NCI-H2196 (cell line): ENCODE measurements at regions not wholly inside any gene's neighbourhood (a gene's known extent, or its start where the extent isn't known, plus 50 kb on each side); places are given as distances from the start of the nearest gene placed in this dataset.

Experiments
- DNase-seq: peaks from one replicate; lab custom pipeline; 2025; ENCODE audit not compliant: unreplicated experiment; lab: John Stamatoyannopoulos, UW

DNA sequence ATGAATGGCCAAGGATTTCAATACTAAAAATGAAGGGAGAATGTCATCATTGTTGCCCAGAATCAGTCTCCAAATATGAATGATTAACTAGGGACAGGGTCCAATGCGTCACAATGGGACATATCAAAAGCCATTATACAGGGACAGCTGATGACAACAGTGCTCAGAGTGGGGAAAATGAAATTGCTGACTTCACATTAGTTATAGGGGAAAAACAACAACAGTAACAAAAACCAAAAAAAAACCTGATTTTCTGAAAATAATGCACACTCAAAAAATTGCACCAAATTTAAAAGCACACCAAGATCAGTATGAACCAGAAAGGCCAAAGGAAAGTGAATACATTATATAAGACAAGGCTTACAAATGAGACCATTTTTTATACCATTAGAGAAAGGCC, 353.2 kb upstream of the SOX5 start:
- DNase-seq, result no peak

DNA sequence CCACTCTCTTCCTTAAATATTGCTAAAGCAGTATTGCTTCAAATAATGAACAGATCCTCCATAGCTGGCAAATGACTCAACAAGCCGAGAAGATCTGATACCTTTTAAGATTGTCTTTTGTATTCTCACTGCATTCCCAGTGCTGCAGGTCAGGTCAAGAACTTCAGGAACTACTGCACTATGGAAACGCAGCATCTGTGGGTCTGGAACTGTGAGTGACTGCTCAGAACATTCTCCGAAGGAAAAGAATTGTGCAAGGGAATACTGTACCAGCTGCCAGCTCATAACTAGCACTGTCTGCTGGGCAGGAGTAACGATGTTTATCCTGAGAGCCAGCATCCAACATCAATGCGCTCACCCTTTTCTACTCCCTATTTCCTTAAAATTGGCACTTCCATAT, 348.0 kb upstream of the SOX5 start:
- DNase-seq, result no peak

DNA sequence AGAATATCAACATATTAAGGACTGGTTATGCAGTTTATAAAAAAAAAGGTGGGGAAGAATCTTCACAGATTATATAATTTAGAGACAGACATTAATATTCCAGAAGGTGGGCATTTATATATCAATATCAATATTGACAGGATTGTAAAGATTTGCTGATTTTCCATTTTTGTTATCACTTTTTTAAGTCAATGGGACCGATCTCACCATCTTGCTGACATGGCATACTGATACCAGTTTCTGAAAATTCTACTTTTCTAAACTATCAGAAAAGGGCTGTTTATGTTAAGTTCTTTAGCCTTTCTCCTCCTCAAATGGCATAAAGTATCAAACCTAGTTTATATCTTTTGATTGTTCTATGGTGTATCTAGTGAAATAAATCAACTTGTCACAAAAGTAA, 344.1 kb upstream of the SOX5 start:
- no peak for DNase-seq

DNA sequence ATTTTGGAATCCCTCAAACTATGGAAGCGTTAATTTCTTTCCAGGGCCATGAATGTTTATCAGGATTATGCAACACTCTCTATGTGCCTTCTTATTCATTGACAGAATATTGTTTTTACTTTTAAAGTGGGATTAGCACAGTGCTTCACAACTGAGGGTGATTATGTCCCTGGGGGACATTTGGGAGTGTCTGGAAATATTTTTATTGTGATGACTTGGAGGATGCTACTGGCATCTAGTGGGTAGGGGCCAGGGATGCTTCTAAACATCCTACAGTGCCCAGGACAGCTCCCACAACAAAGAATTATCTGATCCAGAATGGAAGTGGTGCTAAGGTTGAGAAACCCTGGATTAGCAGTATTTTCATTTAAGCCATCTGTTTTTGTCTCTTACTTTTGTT, 338.5 kb upstream of the SOX5 start:
- no peak for DNase-seq

DNA sequence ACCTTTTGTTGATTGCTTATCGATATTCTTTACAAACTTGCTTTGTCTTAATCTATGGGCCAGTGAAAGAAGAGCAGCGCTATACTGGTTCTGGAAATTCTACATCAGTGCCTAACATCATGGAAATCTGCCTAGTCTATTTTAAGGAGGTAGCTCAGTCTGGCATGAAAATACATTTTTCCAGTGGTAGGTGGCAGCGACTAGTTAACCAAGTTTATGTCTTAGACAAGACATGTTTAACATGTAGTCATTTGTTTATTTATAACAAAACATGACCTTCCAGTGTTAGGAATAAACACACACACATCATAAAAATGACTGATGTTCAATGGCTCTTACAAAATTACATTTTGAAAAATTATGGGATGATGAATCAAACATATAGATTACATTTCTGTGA, 336.0 kb upstream of the SOX5 start:
- no peak for DNase-seq

DNA sequence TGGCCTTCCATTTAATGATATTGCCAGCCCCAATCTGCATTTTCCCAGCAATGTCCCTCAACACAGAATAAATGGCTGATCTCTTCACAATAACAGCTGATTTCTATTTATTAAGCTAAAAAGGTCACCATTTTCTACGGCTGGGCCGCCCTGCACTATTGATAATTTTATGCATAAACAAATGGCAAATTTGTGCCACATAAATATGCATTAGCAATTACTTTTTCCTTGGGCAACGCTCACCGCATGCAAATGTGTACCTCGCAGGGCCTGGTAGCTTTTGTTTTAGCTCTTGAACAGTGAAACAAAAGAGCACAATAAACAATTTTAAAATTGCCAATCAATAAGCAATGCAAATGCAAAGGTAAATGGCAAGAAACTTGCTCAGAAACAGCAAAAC, 331.9 kb upstream of the SOX5 start:
- no peak for DNase-seq

DNA sequence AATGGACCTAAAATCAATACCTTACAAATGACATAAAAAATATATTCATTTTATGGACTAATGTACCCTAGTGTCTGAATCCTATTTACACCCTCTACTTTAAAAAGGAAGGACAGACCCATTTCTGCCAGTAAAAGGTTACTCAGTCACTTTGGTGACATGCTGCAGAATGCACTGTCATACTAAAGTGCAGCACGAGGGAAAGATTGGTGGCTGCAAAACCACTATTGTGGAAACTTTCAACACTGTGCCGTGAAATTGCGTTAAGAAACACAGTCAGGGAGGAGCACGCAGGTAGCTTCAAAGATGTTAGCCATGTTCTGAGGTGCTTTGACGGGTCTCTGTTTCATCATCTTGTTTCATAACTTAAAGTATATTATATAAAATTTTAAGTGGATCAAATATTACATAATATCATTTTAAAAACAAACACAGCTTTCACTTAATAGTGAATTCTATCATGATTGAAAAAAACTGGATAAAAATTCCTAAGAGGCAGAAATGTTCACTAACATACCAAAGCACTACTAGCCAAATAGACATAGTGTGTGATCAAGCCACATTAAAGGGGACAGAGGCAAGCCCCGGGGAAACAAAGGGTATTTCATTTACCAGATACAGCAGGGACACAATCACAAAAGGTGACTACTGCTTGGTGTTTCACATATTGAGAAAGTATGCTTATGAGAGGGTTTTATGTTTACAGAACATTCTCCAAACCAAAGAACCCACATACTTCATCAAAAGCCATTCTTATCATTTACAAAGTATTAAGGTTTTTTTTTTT, 330.8 kb upstream of the SOX5 start:
- no peak for DNase-seq

DNA sequence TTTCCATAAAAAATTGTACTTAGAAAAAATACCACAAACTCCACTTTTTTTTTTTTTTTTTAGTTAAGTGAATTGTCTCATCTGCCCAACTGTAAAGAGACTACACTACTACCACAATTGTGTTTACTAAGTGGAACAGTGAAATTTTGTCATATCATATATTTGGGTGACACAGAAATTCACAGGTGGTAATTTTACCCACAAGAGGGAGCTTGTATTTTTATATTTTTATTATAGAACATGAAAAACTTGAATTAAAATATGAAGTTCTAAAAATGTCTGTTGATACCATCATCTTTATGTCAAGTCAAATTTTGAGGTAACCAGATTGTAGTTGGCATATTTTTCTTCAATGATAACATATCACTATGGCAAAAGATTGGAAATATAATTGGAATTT, 329.4 kb upstream of the SOX5 start:
- DNase-seq, result no peak

DNA sequence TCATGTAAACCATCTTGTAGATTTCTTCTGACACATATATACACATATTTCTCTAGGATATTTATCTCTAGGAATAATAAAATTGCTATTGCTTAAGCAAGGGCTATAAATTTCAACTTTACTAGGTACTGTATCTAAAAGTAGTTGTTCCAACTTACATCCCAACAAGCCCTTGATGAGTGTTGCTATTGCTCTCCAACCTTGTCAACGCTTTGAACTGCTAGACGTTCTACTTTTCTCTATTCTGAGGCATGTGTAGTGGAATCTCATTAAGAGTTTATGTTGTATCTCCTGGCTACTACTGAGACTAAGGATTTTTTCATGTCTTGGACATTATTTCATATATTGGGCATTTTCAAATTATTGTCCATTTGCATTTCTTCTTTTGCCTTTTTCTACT, 321.5 kb upstream of the SOX5 start:
- no peak for DNase-seq

DNA sequence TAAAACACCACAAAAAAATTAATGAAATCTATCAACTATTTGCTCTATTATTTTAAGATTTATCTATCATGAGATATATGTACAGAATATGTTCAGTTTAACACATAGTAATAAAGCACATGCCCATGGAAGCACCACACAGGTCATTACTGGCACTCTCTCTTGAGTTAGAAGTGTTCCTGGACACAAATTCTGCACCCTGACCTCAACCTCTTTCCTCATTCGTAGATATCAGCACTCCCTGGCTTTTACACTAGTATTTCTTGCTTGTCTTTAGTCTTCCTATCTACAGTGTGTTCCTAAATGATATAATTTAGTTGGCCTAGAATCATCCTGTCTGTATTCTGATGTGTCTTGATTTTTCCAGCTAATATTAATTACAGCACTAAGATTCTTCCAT, 321.0 kb upstream of the SOX5 start:
- DNase-seq, result no peak

DNA sequence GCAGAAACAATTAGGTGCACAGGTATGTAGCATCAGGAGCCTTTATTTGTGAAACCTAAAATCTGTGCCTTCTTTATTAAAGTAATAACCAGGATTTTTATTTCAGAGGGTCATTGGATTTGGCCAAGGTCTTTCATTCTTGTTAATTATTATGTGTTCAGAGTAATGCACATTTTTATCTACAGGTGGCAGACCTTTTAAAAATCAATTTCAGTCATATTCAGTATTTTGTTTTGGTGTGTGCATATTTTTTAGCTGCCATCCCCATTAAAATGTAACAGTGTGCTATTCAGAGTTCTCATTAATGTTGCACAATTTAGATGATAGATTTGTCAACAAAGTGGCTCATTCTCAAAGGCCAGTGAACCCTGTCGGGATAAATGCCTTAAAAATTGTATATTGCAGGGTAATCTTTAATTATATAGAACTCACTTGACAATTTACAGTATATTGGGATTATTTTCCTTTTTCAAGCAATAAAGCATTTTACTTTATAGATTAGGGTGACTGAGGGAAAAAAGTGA, 319.3 kb upstream of the SOX5 start:
- no peak for DNase-seq

DNA sequence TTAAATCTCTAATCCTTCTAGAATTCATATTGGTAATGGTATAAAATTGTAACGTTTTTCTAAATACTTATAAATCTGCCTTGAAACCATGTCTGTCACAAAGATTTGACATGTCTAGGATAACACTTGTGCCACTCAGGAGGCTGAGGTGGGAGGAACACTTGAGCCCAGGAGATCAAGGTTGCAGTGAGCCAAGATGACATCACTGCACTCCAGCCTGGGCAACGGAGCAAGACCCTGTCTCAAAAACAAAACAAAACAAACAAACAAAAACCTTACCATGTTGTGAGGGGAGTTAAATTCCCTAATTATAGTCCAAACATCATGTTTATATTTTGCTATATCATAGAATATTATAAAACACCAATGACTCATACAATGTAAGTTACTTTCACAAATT, 317.5 kb upstream of the SOX5 start:
- no peak for DNase-seq

DNA sequence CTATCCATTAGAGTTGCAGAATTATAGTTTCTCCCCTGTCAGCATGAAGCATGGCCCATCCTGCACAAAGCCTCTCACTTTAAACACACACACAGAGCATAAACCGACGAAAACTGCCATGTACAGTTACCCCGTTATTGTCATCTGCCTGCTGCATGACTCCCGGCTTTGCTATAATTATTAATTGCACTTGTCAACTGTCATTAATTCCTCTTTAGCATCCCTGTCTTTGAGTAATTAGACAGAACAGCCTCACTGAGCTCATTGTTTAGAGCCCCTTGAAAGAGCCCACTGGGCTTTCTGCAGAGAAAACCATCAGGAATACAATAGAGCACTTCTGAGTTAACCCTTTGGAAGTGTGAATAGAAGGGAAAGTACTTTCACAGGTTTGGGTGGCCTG, 307.2 kb upstream of the SOX5 start:
- DNase-seq, result no peak

DNA sequence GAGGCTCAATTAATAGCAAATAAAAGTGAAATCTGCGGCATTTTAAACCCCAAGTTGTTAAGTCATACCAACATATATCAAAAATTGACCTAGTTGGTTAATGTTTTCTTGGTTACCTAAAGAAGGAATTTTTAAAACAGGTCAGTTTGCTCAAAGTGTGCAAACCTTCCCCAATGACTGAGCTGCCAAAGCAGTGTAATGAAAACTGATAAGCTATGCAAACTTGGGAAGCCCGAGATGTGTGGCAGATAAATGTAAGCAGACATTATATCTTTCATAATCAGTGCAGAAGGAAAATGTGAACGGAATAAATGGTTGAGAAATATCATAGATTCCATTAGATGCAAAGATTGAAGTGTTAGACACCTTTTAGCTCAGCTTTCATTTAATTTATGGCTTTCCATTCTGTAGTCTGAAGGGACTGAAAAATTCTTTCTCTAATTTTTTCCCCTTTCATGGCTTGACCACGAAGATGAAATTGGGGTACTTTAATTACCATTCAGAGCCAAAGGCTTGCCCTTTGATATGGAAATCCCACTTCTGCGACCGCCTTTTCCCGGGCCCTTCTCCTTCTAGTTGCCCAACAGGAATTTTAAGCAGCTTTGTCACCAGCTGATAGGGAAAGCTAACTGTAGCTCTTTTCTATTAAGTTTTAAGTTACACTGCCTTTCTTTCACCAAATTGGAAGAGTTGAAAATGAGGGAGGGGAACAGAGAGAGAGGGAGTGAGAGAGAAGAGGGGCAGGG, 306.6 kb upstream of the SOX5 start:
- no peak for DNase-seq

DNA sequence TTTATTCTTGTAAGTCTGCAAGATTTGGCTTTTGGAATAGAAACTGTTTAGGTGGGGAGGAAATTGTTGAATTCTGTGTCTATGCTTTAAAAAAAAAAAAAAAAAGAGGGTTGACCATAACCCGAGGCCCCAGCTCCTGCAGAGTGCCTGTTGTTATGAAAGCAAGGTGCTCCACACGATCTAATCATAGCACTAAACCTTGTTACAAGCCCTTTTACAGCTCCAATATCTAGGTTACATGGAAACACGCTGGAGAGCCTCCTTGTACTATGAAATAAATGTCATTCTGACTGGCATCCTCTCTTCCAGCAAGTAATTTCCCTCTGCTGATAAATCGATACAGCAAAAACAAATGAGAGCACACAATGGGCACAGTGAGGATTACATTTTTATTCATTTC, 303.1 kb upstream of the SOX5 start:
- no peak for DNase-seq

DNA sequence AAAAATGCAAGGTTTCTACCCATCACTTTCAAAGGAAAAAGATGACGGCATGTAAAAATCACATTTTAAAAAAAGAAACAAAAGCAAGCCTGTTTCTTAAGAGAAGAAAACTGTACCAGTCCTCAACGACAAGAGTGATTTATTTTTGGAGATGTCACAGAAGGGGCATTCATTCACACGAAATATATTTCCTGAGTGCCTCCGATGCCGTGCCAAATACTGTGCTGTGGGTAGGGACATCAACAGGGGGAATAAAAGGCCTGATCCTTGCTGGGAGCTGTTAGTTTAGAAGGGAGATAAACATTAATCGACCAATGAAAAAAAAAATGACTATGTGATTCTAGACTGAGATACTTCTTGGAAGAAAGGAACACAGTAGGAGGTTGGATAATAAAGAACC, 297.5 kb upstream of the SOX5 start:
- DNase-seq, result no peak

DNA sequence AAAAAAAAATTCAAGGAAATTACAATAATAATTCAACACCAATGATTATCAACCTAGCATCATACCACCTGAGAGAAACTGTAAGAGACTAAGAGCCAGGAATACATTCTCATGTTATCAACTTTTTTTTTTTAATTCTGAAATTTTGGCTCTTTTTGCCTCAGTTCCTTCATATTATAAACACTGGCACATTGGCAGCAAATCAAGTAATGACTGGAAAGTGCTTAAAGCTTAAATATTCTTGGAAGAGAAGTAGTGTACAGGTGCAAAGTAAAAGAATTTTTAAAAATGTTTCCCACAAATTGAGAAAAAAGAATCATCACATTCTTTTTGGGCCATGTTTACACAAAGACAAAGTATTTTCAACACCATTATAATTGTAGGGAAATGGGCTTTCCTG, 296.9 kb upstream of the SOX5 start:
- DNase-seq, result no peak

DNA sequence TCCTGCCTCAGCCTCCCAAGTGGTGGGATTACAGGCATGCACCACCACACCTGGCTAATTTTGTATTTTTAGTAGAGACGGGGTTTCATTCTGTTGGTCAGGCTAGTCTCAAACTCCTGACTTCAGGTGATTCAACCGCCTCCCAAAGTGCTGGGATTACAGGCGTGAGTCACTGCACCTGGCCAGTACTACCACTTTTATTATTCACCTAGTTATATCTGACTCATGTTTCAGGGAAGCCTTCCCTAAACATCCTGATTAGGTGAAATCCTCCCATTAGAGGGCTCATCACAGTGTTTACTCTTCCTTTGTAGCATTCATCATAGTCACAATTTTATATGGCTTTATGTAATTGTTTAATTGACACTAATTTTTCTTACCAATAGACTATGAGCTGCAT, 295.3 kb upstream of the SOX5 start:
- no peak for DNase-seq

DNA sequence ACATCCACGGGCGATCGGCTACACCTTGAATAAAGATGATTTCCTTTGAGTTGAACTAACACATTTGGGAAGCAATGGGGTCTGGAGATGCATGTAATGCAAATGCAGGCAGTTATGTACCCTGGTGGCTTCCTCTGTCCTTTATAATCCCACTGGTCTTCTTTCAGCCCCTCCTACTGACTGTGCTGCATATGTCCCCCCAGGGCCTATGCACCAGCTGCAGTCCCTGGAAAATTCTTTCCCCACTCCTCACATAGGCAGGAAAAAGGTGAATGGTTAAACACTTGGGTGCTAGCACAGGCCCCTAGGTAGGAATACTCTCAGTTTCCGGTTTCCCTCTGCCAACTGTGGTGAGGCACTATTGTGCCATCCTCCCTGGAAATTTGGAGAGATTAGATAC, 294.8 kb upstream of the SOX5 start:
- DNase-seq, result no peak

DNA sequence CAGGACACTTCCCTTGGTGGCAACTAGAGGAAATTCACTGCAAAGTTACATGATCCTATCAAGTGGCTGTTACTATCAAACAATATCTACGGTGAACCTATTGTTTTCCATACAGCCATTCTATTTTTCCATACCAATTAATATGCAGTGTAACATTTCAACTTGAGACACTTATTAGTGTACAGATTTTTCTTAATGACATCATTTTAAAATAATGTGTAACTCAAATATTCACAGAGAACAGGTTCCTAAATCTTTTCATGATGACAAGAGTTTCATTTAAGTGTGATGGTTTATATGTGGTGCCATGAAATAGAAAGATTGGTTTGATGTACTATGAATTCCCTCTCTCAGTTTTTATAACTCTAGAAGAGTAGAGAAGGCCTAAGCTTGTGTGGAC, 291.2 kb upstream of the SOX5 start:
- no peak for DNase-seq

DNA sequence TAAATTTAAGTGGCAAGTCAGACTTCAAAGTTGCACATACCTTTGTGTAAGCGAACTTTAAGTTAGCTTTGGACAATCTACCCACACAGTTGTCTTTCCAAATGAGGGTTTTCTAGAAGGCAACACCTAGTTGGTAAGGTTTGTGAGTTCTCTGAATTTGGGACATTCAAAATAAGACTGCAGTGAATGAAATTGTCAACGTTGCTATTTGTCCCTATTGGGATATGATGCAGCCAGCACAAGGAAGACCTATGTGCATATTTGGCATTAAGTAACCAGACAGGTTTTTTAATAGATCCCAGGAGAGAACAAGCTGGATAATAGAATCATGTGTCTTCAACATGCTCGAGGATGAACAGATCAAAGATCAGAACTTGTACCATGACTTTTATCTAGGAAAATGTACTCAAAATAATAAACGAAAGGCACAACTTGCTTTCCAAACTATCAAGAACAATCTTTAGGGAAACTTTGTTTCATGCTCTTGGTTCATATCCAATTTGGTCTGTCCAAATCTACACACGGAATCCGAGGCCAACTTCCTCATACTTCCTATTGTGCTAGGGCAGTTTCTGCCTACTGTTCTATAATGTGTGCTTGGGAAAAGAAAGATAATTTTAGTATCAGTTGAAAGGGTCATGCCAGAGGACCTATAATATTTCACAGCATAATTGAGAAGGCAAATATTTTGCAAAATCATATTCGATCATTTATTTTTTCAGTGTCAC, 284.2 kb upstream of the SOX5 start:
- DNase-seq, result no peak

DNA sequence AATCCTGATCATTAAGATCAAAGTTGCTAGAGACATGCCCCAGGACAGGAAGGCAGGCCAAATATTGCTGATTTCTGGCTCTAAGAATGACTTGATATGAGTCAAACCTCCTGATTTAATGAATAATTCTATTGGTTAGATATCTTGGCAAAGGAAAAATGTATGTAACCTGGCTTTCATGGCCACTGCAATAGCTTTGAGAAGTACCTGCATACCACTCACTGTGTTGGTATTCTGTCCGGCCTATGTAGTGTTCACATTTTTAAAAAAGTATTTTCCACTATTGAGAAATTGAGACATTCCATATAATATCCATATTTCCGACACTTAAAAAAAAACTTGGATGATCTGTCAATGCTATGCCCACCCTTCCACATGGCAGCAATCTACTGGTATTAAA, 283.1 kb upstream of the SOX5 start:
- no peak for DNase-seq
